ENCODE measurements at regions not wholly inside any gene's neighbourhood (a gene's known extent, or its start where the extent isn't known, plus 50 kb on each side); places are given as distances from the start of the nearest gene placed in this dataset.
A peak's percentile ranks its signal among the peaks of the same experiment; 100 is the strongest.
"Not testable (repeated sequence)": the region's sequence is repeated elsewhere in the genome, so short reads cannot be mapped to it uniquely, and the experiment has no call there.

GRCh38 chr7:131625817-131626372 is 69.5 kb upstream of the PODXL start:
- Histone ChIP-seq H3K27ac (peak overlapping the region; percentile 87), H3K9me2 (ENCODE audit: insufficient read depth) (no peaks in the 10 kb centered on the region), H3K4me2 (peak overlapping the region; percentile 71), H3K27me3 (ENCODE audit: insufficient read depth, low read depth) (no peaks in the 10 kb centered on the region), H4K20me1 (ENCODE audit: insufficient read depth) (no peaks in the 10 kb centered on the region), H3K79me2 (ENCODE audit: low read depth) (no peaks in the 10 kb centered on the region), H3K4me3 (peak overlapping the region; percentile 18; the same call in 1 of the 2 replicates), H3K36me3 (ENCODE audit: low read depth) (no peaks in the 10 kb centered on the region), H2AFZ (peak overlapping the region; percentile 69), H3K9me3 (ENCODE audit: insufficient read depth, low read depth) (no peaks in the 10 kb centered on the region), H3F3A (ENCODE audit: insufficient read depth, low read depth) (peaks cover 44% of the 10 kb centered on the region), H3K4me1 (replicated peaks; ENCODE audit: insufficient read depth) (peaks cover 66% of the 10 kb centered on the region)
- TF ChIP-seq CTCF (conservative IDR thresholded peaks at IDR 0.05), result no peak
- no peak for TF ChIP-seq EZH2 (IDR thresholded peaks at IDR 0.05; ENCODE audit: low read depth)
- DNase-seq, result peak; percentile 92 to 96
- BruUV-seq (replicated peaks), result TSS peak; percentile 24
- intact Hi-C loops (cut with micrococcal nuclease; ENCODE audit: unreplicated experiment), result loop anchor here (5.0 kb wide), 1 partner anchor 69 kb away; the partner anchor contains the start of gene PODXL
- POLR2A ChIA-PET (ENCODE audit: unreplicated experiment), result interaction anchor here (0.7 to 0.8 kb wide), 5 partner anchors 18 to 529 kb away, joined by 4 to 20 read pairs (median 13); no protein-coding TSS in a partner anchor
- CTCF ChIA-PET, result interaction anchor here (0.6 to 1.3 kb wide), 6 partner anchors 22 to 714 kb away, joined by 3 to 4 read pairs (median 3); no protein-coding TSS in a partner anchor

GRCh38 chr7:131625345-131625744 is 68.9 kb upstream of the PODXL start:
- ChIA-PET CTCF (interaction anchor here (0.6 to 1.3 kb wide), 6 partner anchors 23 to 714 kb away, joined by 3 to 4 read pairs (median 3); no protein-coding TSS in a partner anchor), POLR2A (ENCODE audit: unreplicated experiment) (interaction anchor here (0.7 to 0.8 kb wide), 5 partner anchors 18 to 529 kb away, joined by 4 to 20 read pairs (median 13); no protein-coding TSS in a partner anchor)
- Histone ChIP-seq H3K4me3 (peak overlapping the region; percentile 18; the same call in 1 of the 2 replicates), H3K4me1 (replicated peaks; ENCODE audit: insufficient read depth) (peaks cover 61% of the 10 kb centered on the region), H3F3A (ENCODE audit: insufficient read depth, low read depth) (peaks cover 44% of the 10 kb centered on the region), H3K27ac (peak overlapping the region; percentile 87), H3K4me2 (peak overlapping the region; percentile 71), H2AFZ (peak overlapping the region; percentile 69)
- H3K36me3 ChIP-seq (ENCODE audit: low read depth); H4K20me1 ChIP-seq (ENCODE audit: insufficient read depth); DNase-seq; H3K79me2 ChIP-seq (ENCODE audit: low read depth); H3K27me3 ChIP-seq (ENCODE audit: insufficient read depth, low read depth); H3K9me2 ChIP-seq (ENCODE audit: insufficient read depth); H3K9me3 ChIP-seq (ENCODE audit: insufficient read depth, low read depth): not testable (repeated sequence)
- intact Hi-C loops (cut with micrococcal nuclease; ENCODE audit: unreplicated experiment), result loop anchor here (5.0 kb wide), 1 partner anchor 68 kb away; the partner anchor contains the start of gene PODXL
- BruUV-seq (replicated peaks), result TSS peak; percentile 67

GRCh38 chr7:131624536-131624935 is 68.1 kb upstream of the PODXL start:
- no peak for TF ChIP-seq CTCF (conservative IDR thresholded peaks at IDR 0.05)
- TF ChIP-seq EZH2 (IDR thresholded peaks at IDR 0.05; ENCODE audit: low read depth), result no peak

More at GRCh38 chr7:131624536-131624935, 68.1 kb upstream of the PODXL start:
- no TSS peak for BruUV-seq (replicated peaks)
- intact Hi-C loops (cut with micrococcal nuclease; ENCODE audit: unreplicated experiment), result no loop called here
- CTCF ChIA-PET, result interaction anchor here (0.7 kb wide), 1 partner anchor 201 kb away, joined by 3 read pairs; no protein-coding TSS in a partner anchor
- H2AFZ ChIP-seq, result no peak overlapping the region
- no peaks in the 10 kb centered on the region for H3K9me3 ChIP-seq (ENCODE audit: insufficient read depth, low read depth)
- H3F3A ChIP-seq (ENCODE audit: insufficient read depth, low read depth), result peaks cover 40% of the 10 kb centered on the region
- H3K9me2 ChIP-seq (ENCODE audit: insufficient read depth), result no peaks in the 10 kb centered on the region
- H3K27ac ChIP-seq, result peak overlapping the region; percentile 87
- no peak overlapping the region for H3K4me3 ChIP-seq
- peaks cover 59% of the 10 kb centered on the region for H3K4me1 ChIP-seq (replicated peaks; ENCODE audit: insufficient read depth)
- DNase-seq, result no peak
- no peaks in the 10 kb centered on the region for H3K79me2 ChIP-seq (ENCODE audit: low read depth)
- no peaks in the 10 kb centered on the region for H3K36me3 ChIP-seq (ENCODE audit: low read depth)
- no peaks in the 10 kb centered on the region for H3K27me3 ChIP-seq (ENCODE audit: insufficient read depth, low read depth)
- H4K20me1 ChIP-seq (ENCODE audit: insufficient read depth), result no peaks in the 10 kb centered on the region
- H3K4me2 ChIP-seq, result peak overlapping the region; percentile 71
- POLR2A ChIA-PET (ENCODE audit: unreplicated experiment), result interaction anchor here (0.6 kb wide), 1 partner anchor 811 kb away, joined by 3 read pairs; no protein-coding TSS in a partner anchor
